Body of pancreas (tissue), 4 donors: ENCODE measurements at regions not wholly inside any gene's neighbourhood (a gene's known extent, or its start where the extent isn't known, plus 50 kb on each side); places are given as distances from the start of the nearest gene placed in this dataset.

Experiments used
- POLR2A ChIP-seq, 3 donors: fragments of 450-650 bp; IDR thresholded peaks; one replicate each; pipeline ENCODE4 v1.6.1; 2016; ENCODE audit warnings: antibody characterized with exemption in 3 of 3, mild to moderate bottlenecking in 2 of 3
- TF ChIP-seq, protein P1 (sequence below), 7 experiments: fragments of 450-650 bp in 4 of 7; fragments of 200-600 bp in 3 of 7; sonication (generic) in 3 of 7; IDR thresholded peaks; one replicate each; pipeline ENCODE4 v1.5.1; 2016 to 2019; ENCODE audit warnings: antibody characterized with exemption in 7 of 7

DNA sequence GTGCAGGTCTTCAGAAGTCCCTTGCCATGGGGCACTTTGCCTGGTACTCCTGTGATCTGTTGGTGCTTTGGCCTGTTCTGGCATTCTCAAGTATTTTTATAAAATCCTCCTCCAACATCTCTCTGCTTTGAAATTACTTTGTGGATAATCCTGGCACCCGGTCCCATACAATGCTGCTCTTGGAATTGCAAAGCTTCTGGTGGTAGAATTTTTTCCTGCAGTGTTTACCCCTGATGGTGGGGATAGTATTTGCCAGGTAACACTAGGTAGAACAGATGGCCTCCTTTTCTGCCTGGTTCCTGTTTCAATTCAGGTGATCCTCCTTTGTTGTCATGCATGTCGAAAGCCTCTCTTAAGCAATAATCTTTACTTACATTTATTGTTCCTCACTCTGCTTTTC is 109.8 kb upstream of the ATP10B start:
- TF ChIP-seq, protein P1, sequence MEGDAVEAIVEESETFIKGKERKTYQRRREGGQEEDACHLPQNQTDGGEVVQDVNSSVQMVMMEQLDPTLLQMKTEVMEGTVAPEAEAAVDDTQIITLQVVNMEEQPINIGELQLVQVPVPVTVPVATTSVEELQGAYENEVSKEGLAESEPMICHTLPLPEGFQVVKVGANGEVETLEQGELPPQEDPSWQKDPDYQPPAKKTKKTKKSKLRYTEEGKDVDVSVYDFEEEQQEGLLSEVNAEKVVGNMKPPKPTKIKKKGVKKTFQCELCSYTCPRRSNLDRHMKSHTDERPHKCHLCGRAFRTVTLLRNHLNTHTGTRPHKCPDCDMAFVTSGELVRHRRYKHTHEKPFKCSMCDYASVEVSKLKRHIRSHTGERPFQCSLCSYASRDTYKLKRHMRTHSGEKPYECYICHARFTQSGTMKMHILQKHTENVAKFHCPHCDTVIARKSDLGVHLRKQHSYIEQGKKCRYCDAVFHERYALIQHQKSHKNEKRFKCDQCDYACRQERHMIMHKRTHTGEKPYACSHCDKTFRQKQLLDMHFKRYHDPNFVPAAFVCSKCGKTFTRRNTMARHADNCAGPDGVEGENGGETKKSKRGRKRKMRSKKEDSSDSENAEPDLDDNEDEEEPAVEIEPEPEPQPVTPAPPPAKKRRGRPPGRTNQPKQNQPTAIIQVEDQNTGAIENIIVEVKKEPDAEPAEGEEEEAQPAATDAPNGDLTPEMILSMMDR (IDR thresholded peaks at IDR 0.05): no peak
- TF ChIP-seq POLR2A (IDR thresholded peaks at IDR 0.05): no peak
